IgD-negative memory B cell (primary cell): ENCODE measurements at regions not wholly inside any gene's neighbourhood (a gene's known extent, or its start where the extent isn't known, plus 50 kb on each side); places are given as distances from the start of the nearest gene placed in this dataset.

Source experiments
- H3K27ac Mint-ChIP-seq, 3 donors: one replicate each; pipeline ENCODE4 v1.8.0; 2020 to 2022; ENCODE audit warnings: mild to moderate bottlenecking in 3 of 3, mixed read lengths in 3 of 3, moderate library complexity in 1 of 3
- H3K27me3 Mint-ChIP-seq: one replicate; pipeline ENCODE4 v1.8.0; 2021; ENCODE audit warnings: mixed read lengths
- H3K36me3 Mint-ChIP-seq: one replicate; pipeline ENCODE4 v1.8.0; 2020; ENCODE audit warnings: mild to moderate bottlenecking, mixed read lengths
- H3K4me1 Mint-ChIP-seq, 3 donors: one replicate each; pipeline ENCODE4 v1.8.0; 2020 to 2022; ENCODE audit warnings: mixed read lengths in 3 of 3, mild to moderate bottlenecking in 1 of 3
- H3K4me3 Mint-ChIP-seq, 4 donors: one replicate each; pipeline ENCODE4 v1.8.0; 2020 to 2022; ENCODE audit warnings: mild to moderate bottlenecking in 4 of 4, mixed read lengths in 4 of 4, moderate library complexity in 3 of 4
- H3K9me3 Mint-ChIP-seq, 3 donors: one replicate each; pipeline ENCODE4 v1.8.0; 2020 to 2021; ENCODE audit warnings: mixed read lengths in 3 of 3, mild to moderate bottlenecking in 1 of 3

DNA sequence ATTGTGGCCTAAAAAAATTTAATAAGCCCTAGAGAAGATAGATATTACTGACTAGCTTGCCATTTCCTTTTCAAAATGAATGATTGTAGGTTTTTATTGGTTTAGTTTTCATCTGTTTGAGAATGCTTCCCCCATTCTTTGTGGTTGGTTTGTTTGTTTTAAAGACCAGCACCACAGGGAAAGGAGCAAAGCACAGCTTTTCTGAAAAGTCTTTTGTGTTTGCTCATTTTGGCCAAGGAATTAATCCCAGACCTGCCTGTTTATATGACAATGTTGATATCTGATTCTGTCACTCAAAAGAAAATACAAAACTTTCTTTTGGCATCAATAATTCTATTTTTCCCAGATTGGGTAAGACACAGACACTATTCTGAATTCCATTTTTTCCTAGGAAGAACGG lies 312.5 kb upstream of the FLRT2 start:
- Mint-ChIP-seq H3K9me3 (peaks cover 1 to 15% (median 2%) of the 10 kb centered on the region in 3 donors), H3K4me3 (no peak overlapping the region), H3K4me1 (no peaks in the 10 kb centered on the region), H3K27ac (no peak overlapping the region), H3K36me3 (no peaks in the 10 kb centered on the region), H3K27me3 (no peaks in the 10 kb centered on the region)

DNA sequence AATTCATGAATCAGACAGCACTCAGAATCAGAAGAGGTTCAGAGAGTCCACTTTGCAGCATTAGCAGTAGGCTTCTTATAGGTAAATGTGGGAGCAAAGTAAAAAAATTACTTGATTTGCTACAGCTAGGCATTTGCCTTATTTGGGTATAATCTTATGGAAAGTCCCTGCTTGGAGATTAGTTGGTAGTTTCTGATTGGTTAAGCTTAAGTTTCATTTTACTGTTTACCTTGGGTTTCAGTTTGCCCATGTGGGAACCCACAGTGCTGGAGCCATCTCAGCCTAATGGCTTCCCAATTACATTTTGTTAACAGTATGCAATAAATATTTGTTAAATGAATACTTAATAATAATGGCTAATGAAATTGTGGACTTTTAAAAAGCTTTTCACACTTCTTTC lies 311.0 kb upstream of the FLRT2 start:
- Mint-ChIP-seq H3K27ac (no peak overlapping the region), H3K9me3 (peaks cover 1 to 9% (median 2%) of the 10 kb centered on the region in 3 donors), H3K4me1 (no peaks in the 10 kb centered on the region), H3K4me3 (no peak overlapping the region), H3K27me3 (no peaks in the 10 kb centered on the region), H3K36me3 (no peaks in the 10 kb centered on the region)

- Mint-ChIP-seq H3K36me3 (no peaks in the 10 kb centered on the region), H3K27ac (no peak overlapping the region), H3K4me3 (no peak overlapping the region), H3K4me1 (no peaks in the 10 kb centered on the region), H3K27me3 (no peaks in the 10 kb centered on the region), H3K9me3 (peaks cover 1 to 9% (median 2%) of the 10 kb centered on the region in 3 donors)
Measured at GRCh38 chr14:85221832-85222231, 308.1 kb upstream of the FLRT2 start.

- Mint-ChIP-seq H3K4me3 (no peak overlapping the region), H3K4me1 (no peaks in the 10 kb centered on the region), H3K27ac (no peak overlapping the region), H3K27me3 (no peaks in the 10 kb centered on the region), H3K36me3 (no peaks in the 10 kb centered on the region), H3K9me3 (peaks cover 1 to 9% (median 2%) of the 10 kb centered on the region in 3 donors)
Measured at GRCh38 chr14:85222341-85222740, 307.6 kb upstream of the FLRT2 start.

DNA sequence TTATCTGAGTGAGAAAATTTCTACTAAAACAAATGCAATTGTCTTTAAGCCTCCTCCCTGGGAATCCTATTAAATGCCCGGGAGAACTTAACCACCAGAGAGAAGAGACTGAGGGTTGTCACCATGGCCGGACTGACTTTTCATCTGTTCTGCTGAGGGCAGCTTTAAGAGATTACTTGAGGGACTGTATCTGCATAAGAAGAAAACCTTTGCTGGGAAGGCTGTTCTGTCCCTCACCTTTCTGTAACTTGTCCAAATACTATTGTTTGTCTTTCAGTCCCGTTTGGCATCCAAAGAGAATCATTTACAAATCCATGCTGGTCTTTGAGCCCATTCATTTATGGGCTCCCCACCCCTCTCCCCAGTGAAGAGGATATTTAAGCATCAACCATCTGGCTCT lies 306.3 kb upstream of the FLRT2 start:
- no peaks in the 10 kb centered on the region for H3K4me1 Mint-ChIP-seq

GRCh38 chr14:85224241-85224640 lies 305.7 kb upstream of the FLRT2 start:
- H3K9me3 Mint-ChIP-seq: peaks cover 6 to 10% (median 6%) of the 10 kb centered on the region in 3 donors
- no peaks in the 10 kb centered on the region for H3K27me3 Mint-ChIP-seq

More for the DNA sequence above, 306.3 kb upstream of the FLRT2 start:
- Mint-ChIP-seq H3K9me3 (peaks cover 1 to 9% (median 4%) of the 10 kb centered on the region in 3 donors), H3K27me3 (no peaks in the 10 kb centered on the region), H3K4me3 (no peak overlapping the region), H3K27ac (no peak overlapping the region), H3K36me3 (no peaks in the 10 kb centered on the region)

DNA sequence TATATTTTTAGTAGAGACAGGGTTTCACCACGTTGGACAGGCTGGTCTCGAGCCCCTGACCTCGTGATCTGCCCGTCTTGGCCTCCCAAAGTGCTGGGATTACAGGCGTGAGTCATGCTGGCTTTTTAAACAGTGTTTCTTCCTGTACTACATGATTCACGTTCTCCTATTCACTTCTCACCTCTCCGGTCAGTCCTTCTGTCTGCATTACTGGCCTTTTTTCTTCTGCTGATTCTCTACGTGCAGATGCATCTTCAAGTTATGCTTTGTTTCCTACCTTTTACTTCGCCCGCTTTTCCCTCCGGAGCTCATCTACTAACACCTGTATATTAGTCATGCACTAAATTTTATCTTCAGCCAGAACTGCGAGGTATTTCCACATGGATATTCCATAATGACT lies 296.2 kb upstream of the FLRT2 start:
- Mint-ChIP-seq H3K9me3 (peaks cover 5% of the 10 kb centered on the region in 3 donors), H3K4me3 (no peak overlapping the region), H3K4me1 (no peaks in the 10 kb centered on the region), H3K27ac (no peak overlapping the region), H3K36me3 (no peaks in the 10 kb centered on the region), H3K27me3 (no peaks in the 10 kb centered on the region)

More at GRCh38 chr14:85224241-85224640, 305.7 kb upstream of the FLRT2 start:
- H3K4me3 Mint-ChIP-seq: no peak overlapping the region
- no peaks in the 10 kb centered on the region for H3K4me1 Mint-ChIP-seq
- no peaks in the 10 kb centered on the region for H3K36me3 Mint-ChIP-seq
- no peak overlapping the region for H3K27ac Mint-ChIP-seq

DNA sequence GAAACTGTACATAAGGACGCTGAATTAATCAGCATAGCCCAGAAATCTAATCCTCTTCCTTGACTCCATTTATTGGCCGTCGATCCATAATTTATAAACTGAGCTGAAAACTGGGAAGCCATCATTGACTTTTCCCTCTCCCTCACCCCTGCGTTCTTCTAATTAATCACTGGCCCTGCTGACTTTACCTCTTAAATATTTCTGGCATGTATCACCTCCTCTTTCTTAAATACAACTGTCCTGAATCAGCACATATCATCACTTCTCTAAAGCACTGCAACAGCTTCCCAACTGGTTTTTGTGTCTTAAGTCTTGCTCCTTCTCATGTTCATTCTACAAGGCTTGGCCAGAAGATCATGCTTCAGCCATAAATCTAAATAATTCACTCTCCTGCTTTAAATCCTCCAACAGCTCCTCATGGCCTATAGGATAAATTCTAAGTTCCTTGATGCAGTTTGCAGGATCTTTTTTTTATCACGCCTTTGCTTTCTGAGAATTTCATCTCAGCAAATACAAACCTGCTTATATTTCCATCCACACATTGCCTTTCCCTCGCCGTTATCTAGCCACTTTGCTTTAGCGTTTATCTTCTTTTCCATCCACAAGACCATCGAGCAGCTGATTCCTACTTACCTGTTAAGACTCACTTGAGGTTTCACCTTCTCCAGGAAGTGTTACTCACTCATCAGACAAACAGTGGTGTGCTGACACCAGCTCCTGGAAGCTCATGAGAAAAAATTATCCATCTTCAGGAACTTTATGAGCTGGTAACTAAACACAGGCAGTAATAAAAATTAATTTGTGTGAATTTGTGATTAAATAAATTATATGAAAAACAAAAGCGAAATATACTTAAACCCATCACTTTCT lies 295.6 kb upstream of the FLRT2 start:
- Mint-ChIP-seq H3K36me3 (no peaks in the 10 kb centered on the region), H3K27me3 (no peaks in the 10 kb centered on the region), H3K27ac (no peak overlapping the region), H3K4me1 (no peaks in the 10 kb centered on the region), H3K4me3 (no peak overlapping the region), H3K9me3 (peaks cover 1 to 3% (median 3%) of the 10 kb centered on the region in 3 donors)

GRCh38 chr14:85235868-85236267 lies 294.1 kb upstream of the FLRT2 start:
- Mint-ChIP-seq H3K9me3 (peaks cover 0 to 3% (median 1%) of the 10 kb centered on the region in 3 donors), H3K27me3 (no peaks in the 10 kb centered on the region), H3K27ac (no peak overlapping the region), H3K4me3 (no peak overlapping the region), H3K4me1 (no peaks in the 10 kb centered on the region), H3K36me3 (no peaks in the 10 kb centered on the region)

DNA sequence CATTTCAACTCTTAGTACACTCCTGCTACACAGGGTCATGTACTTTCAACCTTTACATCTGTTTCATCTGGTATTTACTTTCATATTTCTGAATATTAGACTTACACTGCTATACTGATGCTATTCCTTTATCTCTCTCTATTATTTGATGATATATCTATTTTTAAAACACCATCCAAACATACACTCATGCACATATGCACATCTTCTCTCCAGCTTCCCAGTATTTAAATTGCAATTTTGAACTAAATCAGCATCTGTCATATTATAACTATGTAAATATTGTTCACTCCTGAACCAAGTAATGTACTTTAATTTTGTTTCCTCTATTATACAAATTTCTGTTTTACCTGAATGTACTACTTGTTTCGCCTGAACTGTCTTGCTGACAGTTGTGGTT lies 293.6 kb upstream of the FLRT2 start:
- no peak overlapping the region for H3K4me3 Mint-ChIP-seq

GRCh38 chr14:85239791-85240190 lies 290.2 kb upstream of the FLRT2 start:
- Mint-ChIP-seq H3K4me3 (no peak overlapping the region), H3K9me3 (peaks cover 0 to 4% (median 0%) of the 10 kb centered on the region in 3 donors), H3K27me3 (no peaks in the 10 kb centered on the region), H3K27ac (no peak overlapping the region), H3K36me3 (no peaks in the 10 kb centered on the region), H3K4me1 (no peaks in the 10 kb centered on the region)

More for the DNA sequence above, 293.6 kb upstream of the FLRT2 start:
- peaks cover 0 to 3% (median 1%) of the 10 kb centered on the region in 3 donors for H3K9me3 Mint-ChIP-seq
- no peak overlapping the region for H3K27ac Mint-ChIP-seq
- H3K4me1 Mint-ChIP-seq: no peaks in the 10 kb centered on the region
- no peaks in the 10 kb centered on the region for H3K27me3 Mint-ChIP-seq
- H3K36me3 Mint-ChIP-seq: no peaks in the 10 kb centered on the region

- Mint-ChIP-seq H3K4me3 (no peak overlapping the region), H3K27ac (no peak overlapping the region), H3K4me1 (no peaks in the 10 kb centered on the region), H3K27me3 (no peaks in the 10 kb centered on the region), H3K36me3 (no peaks in the 10 kb centered on the region), H3K9me3 (peaks cover 0 to 4% (median 0%) of the 10 kb centered on the region in 3 donors)
Measured at GRCh38 chr14:85241022-85241855, 288.7 kb upstream of the FLRT2 start.

DNA sequence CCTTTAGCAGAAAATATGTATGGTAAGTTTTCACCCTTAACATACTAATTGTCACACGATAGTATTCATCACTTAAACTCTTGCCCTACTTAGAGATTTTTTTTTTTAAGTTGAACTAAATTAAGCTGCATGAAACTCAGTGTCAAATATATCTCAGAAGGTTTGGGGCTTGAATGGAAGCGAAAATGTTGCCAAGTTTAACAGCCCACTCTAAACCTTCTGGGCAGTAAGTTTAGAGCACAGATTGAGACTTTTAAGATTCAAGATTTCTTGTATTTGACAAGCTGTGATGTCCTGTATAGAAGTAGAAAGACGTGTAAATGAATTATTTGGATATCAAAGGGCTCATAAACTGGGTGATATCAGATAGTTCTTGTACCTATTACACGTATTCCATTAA lies 287.3 kb upstream of the FLRT2 start:
- peaks cover 0 to 12% (median 7%) of the 10 kb centered on the region in 3 donors for H3K9me3 Mint-ChIP-seq
- H3K27me3 Mint-ChIP-seq: no peaks in the 10 kb centered on the region
- H3K4me3 Mint-ChIP-seq: no peak overlapping the region
- no peak overlapping the region for H3K27ac Mint-ChIP-seq
- no peaks in the 10 kb centered on the region for H3K4me1 Mint-ChIP-seq
- no peaks in the 10 kb centered on the region for H3K36me3 Mint-ChIP-seq

GRCh38 chr14:85243321-85243720 lies 286.6 kb upstream of the FLRT2 start:
- Mint-ChIP-seq H3K27ac (no peak overlapping the region), H3K4me1 (no peaks in the 10 kb centered on the region), H3K27me3 (no peaks in the 10 kb centered on the region), H3K4me3 (no peak overlapping the region), H3K9me3 (peaks cover 0 to 17% (median 11%) of the 10 kb centered on the region in 3 donors), H3K36me3 (no peaks in the 10 kb centered on the region)

GRCh38 chr14:85247071-85247470 lies 282.9 kb upstream of the FLRT2 start:
- Mint-ChIP-seq H3K27me3 (no peaks in the 10 kb centered on the region), H3K4me3 (no peak overlapping the region), H3K4me1 (no peaks in the 10 kb centered on the region), H3K27ac (no peak overlapping the region), H3K36me3 (no peaks in the 10 kb centered on the region), H3K9me3 (peaks cover 0 to 17% (median 11%) of the 10 kb centered on the region in 3 donors)
